CD8-positive, alpha-beta memory T cell (primary cell): ENCODE measurements at regions not wholly inside any gene's neighbourhood (a gene's known extent, or its start where the extent isn't known, plus 50 kb on each side); places are given as distances from the start of the nearest gene placed in this dataset.

Source experiments
- CTCF ChIA-PET: fragments of 350-600 bp; sonication (Branson Sonifier 250); formaldehyde crosslinking; loops from one replicate; lab custom pipeline; 2021; ENCODE audit warnings: antibody characterized with exemption; lab: Charles Lee
- POLR2A ChIA-PET: fragments of 350-600 bp; sonication (Branson Sonifier 250); formaldehyde crosslinking; loops from one replicate; lab custom pipeline; 2021; ENCODE audit warnings: antibody characterized with exemption; lab: Charles Lee
- DNase-seq, 5 donors: peaks; one replicate each; pipeline versions ENCODE4 v3.0.0 to v3.0.0-alpha.2; 2020 to 2022; ENCODE audit warnings: mixed read lengths in 1 of 5
- H3K27ac ChIP-seq: one replicate; pipeline ENCODE4 v1.7.0; 2013; ENCODE audit warnings: low read depth, mild to moderate bottlenecking, low read length, moderate library complexity
- H3K27me3 ChIP-seq: 2 replicates; pipeline ENCODE4 v1.7.0; 2013; ENCODE audit warnings: low read length, mild to moderate bottlenecking; ENCODE audit not compliant: insufficient read depth, poor library complexity, severe bottlenecking
- H3K36me3 ChIP-seq: 2 replicates; pipeline ENCODE4 v1.7.0; 2013; ENCODE audit warnings: mild to moderate bottlenecking, low read length, moderate library complexity; ENCODE audit not compliant: insufficient read depth
- H3K4me1 ChIP-seq: 2 replicates; pipeline ENCODE4 v1.7.0; 2013; ENCODE audit warnings: mild to moderate bottlenecking, low read length, moderate library complexity; ENCODE audit not compliant: insufficient read depth
- H3K4me3 ChIP-seq: 2 replicates; pipeline ENCODE4 v1.7.0; 2013; ENCODE audit warnings: mild to moderate bottlenecking, low read length
- H3K9me3 ChIP-seq: 2 replicates; pipeline ENCODE4 v1.7.0; 2013; ENCODE audit warnings: mild to moderate bottlenecking, low read length
- H3K27ac Mint-ChIP-seq, 8 donors: one replicate each; pipeline ENCODE4 v1.8.0; 2020 to 2021; ENCODE audit warnings: mixed read lengths in 8 of 8, mild to moderate bottlenecking in 6 of 8, inconsistent platforms in 3 of 8, moderate library complexity in 3 of 8
- H3K27me3 Mint-ChIP-seq, 2 donors: one replicate each; pipeline ENCODE4 v1.8.0; 2020 to 2021; ENCODE audit warnings: mixed read lengths in 2 of 2, mild to moderate bottlenecking in 1 of 2, moderate library complexity in 1 of 2
- H3K36me3 Mint-ChIP-seq, 3 donors: one replicate each; pipeline ENCODE4 v1.8.0; 2020 to 2021; ENCODE audit warnings: mixed read lengths in 3 of 3, inconsistent platforms in 1 of 3, mild to moderate bottlenecking in 1 of 3
- H3K4me1 Mint-ChIP-seq, 3 donors: one replicate each; pipeline ENCODE4 v1.8.0; 2020 to 2021; ENCODE audit warnings: mixed read lengths in 3 of 3, inconsistent platforms in 1 of 3, mild to moderate bottlenecking in 1 of 3
- H3K4me3 Mint-ChIP-seq, 7 donors: one replicate each; pipeline ENCODE4 v1.8.0; 2020 to 2021; ENCODE audit warnings: mixed read lengths in 7 of 7, mild to moderate bottlenecking in 6 of 7, moderate library complexity in 4 of 7, inconsistent platforms in 2 of 7
- H3K9me3 Mint-ChIP-seq, 5 donors: one replicate each; pipeline ENCODE4 v1.8.0; 2020 to 2022; ENCODE audit warnings: mixed read lengths in 5 of 5, mild to moderate bottlenecking in 3 of 5, moderate library complexity in 2 of 5, inconsistent platforms in 1 of 5

- Histone ChIP-seq H3K4me3 (no peak overlapping the region), H3K27ac (no peak overlapping the region), H3K36me3 (no peaks in the 10 kb centered on the region), H3K9me3 (no peaks in the 10 kb centered on the region), H3K27me3 (no peaks in the 10 kb centered on the region), H3K4me1 (no peaks in the 10 kb centered on the region)
- no peak for DNase-seq
- Mint-ChIP-seq H3K36me3 (peaks cover 0 to 1% (median 0%) of the 10 kb centered on the region in 3 donors), H3K4me1 (no peaks in the 10 kb centered on the region), H3K9me3 (no peaks in the 10 kb centered on the region), H3K4me3 (no peak overlapping the region), H3K27me3 (peaks cover 2 to 21% of the 10 kb centered on the region in 2 donors), H3K27ac (peak overlapping the region in 1 of 8 donors; percentile 72)
- ChIA-PET POLR2A (no interaction called here), CTCF (no interaction called here)
Measured at GRCh38 chr2:236400046-236400574, 135.9 kb upstream of the ASB18 start.

- Mint-ChIP-seq H3K9me3 (no peaks in the 10 kb centered on the region), H3K27me3 (peaks cover 4 to 21% of the 10 kb centered on the region in 2 donors), H3K4me1 (no peaks in the 10 kb centered on the region), H3K27ac (peak overlapping the region in 1 of 8 donors; percentile 71), H3K4me3 (no peak overlapping the region), H3K36me3 (no peaks in the 10 kb centered on the region)
- Histone ChIP-seq H3K9me3 (no peaks in the 10 kb centered on the region), H3K27me3 (no peaks in the 10 kb centered on the region), H3K27ac (no peak overlapping the region), H3K4me3 (no peak overlapping the region), H3K4me1 (no peaks in the 10 kb centered on the region), H3K36me3 (no peaks in the 10 kb centered on the region)
- no peak for DNase-seq
- ChIA-PET CTCF (no interaction called here), POLR2A (no interaction called here)
Measured at GRCh38 chr2:236400594-236401360, 136.6 kb upstream of the ASB18 start.

GRCh38 chr2:236402033-236402790 lies 138.0 kb upstream of the ASB18 start:
- H3K9me3 ChIP-seq = no peaks in the 10 kb centered on the region
- Mint-ChIP-seq H3K9me3 (no peaks in the 10 kb centered on the region), H3K4me3 (no peak overlapping the region), H3K27me3 (peaks cover 4 to 31% of the 10 kb centered on the region in 2 donors), H3K4me1 (no peaks in the 10 kb centered on the region), H3K36me3 (no peaks in the 10 kb centered on the region), H3K27ac (no peak overlapping the region)
- no peaks in the 10 kb centered on the region for H3K36me3 ChIP-seq
- ChIA-PET POLR2A (no interaction called here), CTCF (no interaction called here)
- DNase-seq = no peak
- no peak overlapping the region for H3K27ac ChIP-seq
- no peaks in the 10 kb centered on the region for H3K4me1 ChIP-seq
- no peak overlapping the region for H3K4me3 ChIP-seq
- H3K27me3 ChIP-seq = no peaks in the 10 kb centered on the region

GRCh38 chr2:236403125-236403524 lies 138.9 kb upstream of the ASB18 start:
- POLR2A ChIA-PET = no interaction called here
- Mint-ChIP-seq H3K36me3 (no peaks in the 10 kb centered on the region), H3K4me3 (no peak overlapping the region), H3K9me3 (peaks cover 0 to 3% (median 0%) of the 10 kb centered on the region in 5 donors), H3K27me3 (peaks cover 4 to 35% of the 10 kb centered on the region in 2 donors), H3K4me1 (no peaks in the 10 kb centered on the region), H3K27ac (no peak overlapping the region)
- H3K4me3 ChIP-seq = no peak overlapping the region
- CTCF ChIA-PET = no interaction called here
- H3K9me3 ChIP-seq = no peaks in the 10 kb centered on the region
- no peaks in the 10 kb centered on the region for H3K27me3 ChIP-seq
- no peak overlapping the region for H3K27ac ChIP-seq
- no peaks in the 10 kb centered on the region for H3K36me3 ChIP-seq
- no peaks in the 10 kb centered on the region for H3K4me1 ChIP-seq
- DNase-seq = no peak

GRCh38 chr2:236403811-236404210 lies 139.6 kb upstream of the ASB18 start:
- H3K9me3 Mint-ChIP-seq = peaks cover 0 to 4% (median 2%) of the 10 kb centered on the region in 5 donors

GRCh38 chr2:236404346-236404745 lies 140.1 kb upstream of the ASB18 start:
- Histone ChIP-seq H3K4me3 (no peak overlapping the region), H3K27ac (no peak overlapping the region), H3K9me3 (no peaks in the 10 kb centered on the region), H3K27me3 (no peaks in the 10 kb centered on the region), H3K36me3 (no peaks in the 10 kb centered on the region), H3K4me1 (no peaks in the 10 kb centered on the region)
- DNase-seq = no peak
- CTCF ChIA-PET = no interaction called here
- Mint-ChIP-seq H3K9me3 (peaks cover 0 to 5% (median 2%) of the 10 kb centered on the region in 5 donors), H3K4me3 (no peak overlapping the region), H3K27ac (no peak overlapping the region), H3K36me3 (no peaks in the 10 kb centered on the region), H3K4me1 (no peaks in the 10 kb centered on the region), H3K27me3 (peaks cover 4 to 35% of the 10 kb centered on the region in 2 donors)
- POLR2A ChIA-PET = no interaction called here

More at GRCh38 chr2:236403811-236404210, 139.6 kb upstream of the ASB18 start:
- no peaks in the 10 kb centered on the region for H3K27me3 ChIP-seq
- peaks cover 4 to 35% of the 10 kb centered on the region in 2 donors for H3K27me3 Mint-ChIP-seq
- H3K27ac ChIP-seq = no peak overlapping the region
- H3K9me3 ChIP-seq = no peaks in the 10 kb centered on the region
- no peak for DNase-seq
- no peaks in the 10 kb centered on the region for H3K36me3 ChIP-seq
- H3K27ac Mint-ChIP-seq = peak overlapping the region in 2 of 8 donors; percentile 5 to 21
- no peak overlapping the region for H3K4me3 Mint-ChIP-seq
- H3K36me3 Mint-ChIP-seq = no peaks in the 10 kb centered on the region
- H3K4me3 ChIP-seq = no peak overlapping the region
- POLR2A ChIA-PET = no interaction called here
- no peaks in the 10 kb centered on the region for H3K4me1 ChIP-seq
- H3K4me1 Mint-ChIP-seq = no peaks in the 10 kb centered on the region
- CTCF ChIA-PET = no interaction called here

GRCh38 chr2:236405357-236405756 lies 141.2 kb upstream of the ASB18 start:
- no peaks in the 10 kb centered on the region for H3K36me3 ChIP-seq
- H3K27ac Mint-ChIP-seq = no peak overlapping the region
- H3K27me3 Mint-ChIP-seq = peaks cover 4 to 35% of the 10 kb centered on the region in 2 donors
- peaks cover 0 to 7% (median 4%) of the 10 kb centered on the region in 5 donors for H3K9me3 Mint-ChIP-seq
- ChIA-PET CTCF (no interaction called here), POLR2A (no interaction called here)
- H3K4me1 ChIP-seq = no peaks in the 10 kb centered on the region
- H3K4me3 ChIP-seq = no peak overlapping the region
- H3K4me3 Mint-ChIP-seq = no peak overlapping the region
- no peaks in the 10 kb centered on the region for H3K4me1 Mint-ChIP-seq
- DNase-seq = no peak
- H3K9me3 ChIP-seq = no peaks in the 10 kb centered on the region
- no peaks in the 10 kb centered on the region for H3K27me3 ChIP-seq
- no peak overlapping the region for H3K27ac ChIP-seq
- H3K36me3 Mint-ChIP-seq = no peaks in the 10 kb centered on the region

- Histone ChIP-seq H3K9me3 (no peaks in the 10 kb centered on the region), H3K36me3 (no peaks in the 10 kb centered on the region), H3K4me3 (no peak overlapping the region), H3K27me3 (no peaks in the 10 kb centered on the region), H3K27ac (no peak overlapping the region), H3K4me1 (no peaks in the 10 kb centered on the region)
- POLR2A ChIA-PET = no interaction called here
- peaks cover 0 to 13% (median 7%) of the 10 kb centered on the region in 5 donors for H3K9me3 Mint-ChIP-seq
- H3K36me3 Mint-ChIP-seq = no peaks in the 10 kb centered on the region
- no peak for DNase-seq
- peaks cover 2 to 31% of the 10 kb centered on the region in 2 donors for H3K27me3 Mint-ChIP-seq
- no peak overlapping the region for H3K4me3 Mint-ChIP-seq
- no peaks in the 10 kb centered on the region for H3K4me1 Mint-ChIP-seq
- no peak overlapping the region for H3K27ac Mint-ChIP-seq
- CTCF ChIA-PET = no interaction called here
Measured at GRCh38 chr2:236408090-236408489, 143.9 kb upstream of the ASB18 start.
